Inflammatory macrophage treated with lipopolysaccharide for 4 hours (primary cell): ENCODE measurements at regions not wholly inside any gene's neighbourhood (a gene's known extent, or its start where the extent isn't known, plus 50 kb on each side); places are given as distances from the start of the nearest gene placed in this dataset.
"Not testable (repeated sequence)": the region's sequence is repeated elsewhere in the genome, so short reads cannot be mapped to it uniquely, and the experiment has no call there.

Experiments used
- DNase-seq: peaks from one replicate; pipeline ENCODE4 v3.0.0-alpha.2; 2020

- DNase-seq: no peak
Measured at GRCh38 chr6:125597411-125598253, 151.8 kb upstream of the HEY2 start.

- DNase-seq: peak; percentile 91
Measured at GRCh38 chr6:125598422-125598821, 151.0 kb upstream of the HEY2 start.

- DNase-seq: no peak
Measured at GRCh38 chr6:125604257-125604656, 145.2 kb upstream of the HEY2 start.

GRCh38 chr6:125611573-125612344, 137.7 kb upstream of the HEY2 start:
- no peak for DNase-seq

GRCh38 chr6:125612345-125612846, 137.0 kb upstream of the HEY2 start:
- DNase-seq: no peak

GRCh38 chr6:125618629-125619028, 130.8 kb upstream of the HEY2 start:
- no peak for DNase-seq

- no peak for DNase-seq
Measured at GRCh38 chr6:125623085-125623484, 126.3 kb upstream of the HEY2 start.

GRCh38 chr6:125631165-125631564, 118.3 kb upstream of the HEY2 start:
- DNase-seq: no peak

- DNase-seq: not testable (repeated sequence)
Measured at GRCh38 chr6:125636011-125636410, 113.4 kb upstream of the HEY2 start.

- DNase-seq: no peak
Measured at GRCh38 chr6:125636671-125637070, 112.8 kb upstream of the HEY2 start.

- no peak for DNase-seq
Measured at GRCh38 chr6:125637207-125637606, 112.2 kb upstream of the HEY2 start.

GRCh38 chr6:125639466-125640020, 109.9 kb upstream of the HEY2 start:
- no peak for DNase-seq

- DNase-seq: no peak
Measured at GRCh38 chr6:125640441-125641150, 108.8 kb upstream of the HEY2 start.

GRCh38 chr6:125643967-125644661, 105.3 kb upstream of the HEY2 start:
- DNase-seq: not testable (repeated sequence)

- no peak for DNase-seq
Measured at GRCh38 chr6:125647391-125647790, 102.0 kb upstream of the HEY2 start.

- not testable (repeated sequence) for DNase-seq
Measured at GRCh38 chr6:125653752-125654151, 95.7 kb upstream of the HEY2 start.

GRCh38 chr6:125655511-125655910, 93.9 kb upstream of the HEY2 start:
- DNase-seq: no peak

- DNase-seq: no peak
Measured at GRCh38 chr6:125656287-125656870, 93.1 kb upstream of the HEY2 start.

GRCh38 chr6:125658136-125658535, 91.3 kb upstream of the HEY2 start:
- DNase-seq: no peak

- DNase-seq: no peak
Measured at GRCh38 chr6:125658759-125659431, 90.5 kb upstream of the HEY2 start.

GRCh38 chr6:125659887-125660286, 89.5 kb upstream of the HEY2 start:
- DNase-seq: no peak
